ENCODE measurements at regions not wholly inside any gene's neighbourhood (a gene's known extent, or its start where the extent isn't known, plus 50 kb on each side); places are given as distances from the start of the nearest gene placed in this dataset.

- no peak for TF ChIP-seq GATA3 (IDR thresholded peaks at IDR 0.05; ENCODE audit: low read depth, low read length)
- TF ChIP-seq GATA2 (IDR thresholded peaks at IDR 0.05; ENCODE audit: low read depth, low read length), result no peak
Measured at GRCh38 chr9:86836266-86836665, 111.0 kb downstream of the GAS1 start.
